GM23338 (cell line): ENCODE measurements at regions not wholly inside any gene's neighbourhood (a gene's known extent, or its start where the extent isn't known, plus 50 kb on each side); places are given as distances from the start of the nearest gene placed in this dataset.

Experiments
- ATAC-seq: fragments of 200-7000 bp; cut with Tn5 transposase; 3 replicates; pipeline ENCODE4 v1.9.1; 2020
- DNase-seq: peaks from one replicate; pipeline ENCODE4 v3.0.0-alpha.2; 2015; ENCODE audit warnings: low spot score
- H2AFZ ChIP-seq: fragments of 200-600 bp; sonication (generic); 2 replicates; pipeline ENCODE4 v1.8.0; 2016; ENCODE audit warnings: antibody characterized with exemption, mild to moderate bottlenecking, moderate library complexity
- H3F3A ChIP-seq: fragments of 200-600 bp; sonication (generic); replicated peaks from 2 replicates; pipeline ENCODE4 v1.8.0; 2017; ENCODE audit warnings: antibody characterized with exemption, mixed run types, low read depth
- H3K27ac ChIP-seq: fragments of 200-600 bp; sonication (generic); 2 replicates; pipeline ENCODE4 v1.6.1; 2016; ENCODE audit warnings: low read depth
- H3K27me3 ChIP-seq: fragments of 200-600 bp; sonication (generic); 2 replicates; pipeline ENCODE4 v1.8.0; 2016; ENCODE audit warnings: mild to moderate bottlenecking, mixed run types, moderate library complexity; ENCODE audit not compliant: insufficient read depth
- H3K36me3 ChIP-seq: fragments of 200-600 bp; sonication (generic); 2 replicates; pipeline ENCODE4 v1.8.0; 2016; ENCODE audit warnings: mild to moderate bottlenecking; ENCODE audit not compliant: insufficient read depth
- H3K4me1 ChIP-seq: fragments of 200-600 bp; sonication (generic); 2 replicates; pipeline ENCODE4 v1.8.0; 2016; ENCODE audit warnings: mild to moderate bottlenecking, moderate library complexity; ENCODE audit not compliant: insufficient read depth
- H3K4me2 ChIP-seq: fragments of 200-600 bp; sonication (generic); 2 replicates; pipeline ENCODE4 v1.7.1; 2017; ENCODE audit warnings: mixed run types
- H3K4me3 ChIP-seq: fragments of 200-600 bp; sonication (generic); 2 replicates; pipeline ENCODE4 v1.6.1; 2016; ENCODE audit warnings: mixed run types
- H3K79me2 ChIP-seq: fragments of 200-600 bp; sonication (generic); replicated peaks from 2 replicates; pipeline ENCODE4 v1.8.0; 2017; ENCODE audit warnings: mild to moderate bottlenecking; ENCODE audit not compliant: insufficient read depth
- H3K9me2 ChIP-seq: fragments of 200-600 bp; sonication (generic); 2 replicates; pipeline ENCODE4 v1.8.0; 2017; ENCODE audit not compliant: insufficient read depth
- H4K20me1 ChIP-seq: fragments of 200-600 bp; sonication (generic); replicated peaks from 2 replicates; pipeline ENCODE4 v1.8.0; 2017; ENCODE audit warnings: mild to moderate bottlenecking; ENCODE audit not compliant: insufficient read depth
- H3K27ac Mint-ChIP-seq: 2 replicates; pipeline ENCODE4 v1.8.0; 2020; ENCODE audit warnings: inconsistent platforms, mild to moderate bottlenecking, moderate library complexity, mixed read lengths
- H3K27me3 Mint-ChIP-seq: 3 replicates; pipeline ENCODE4 v1.8.0; 2022; ENCODE audit warnings: low read depth, mild to moderate bottlenecking, moderate library complexity, mixed read lengths, inconsistent platforms; ENCODE audit not compliant: insufficient read depth, poor library complexity
- H3K36me3 Mint-ChIP-seq: 3 replicates; pipeline ENCODE4 v1.8.0; 2021; ENCODE audit warnings: low read depth, mild to moderate bottlenecking, inconsistent platforms, moderate library complexity, mixed read lengths
- H3K4me1 Mint-ChIP-seq: 3 replicates; pipeline ENCODE4 v1.8.0; 2020; ENCODE audit warnings: mild to moderate bottlenecking, inconsistent platforms, mixed read lengths
- H3K4me3 Mint-ChIP-seq: 3 replicates; pipeline ENCODE4 v1.8.0; 2021; ENCODE audit warnings: moderate library complexity, mild to moderate bottlenecking, inconsistent platforms, mixed read lengths
- H3K9me3 Mint-ChIP-seq: 3 replicates; pipeline ENCODE4 v1.8.0; 2020; ENCODE audit warnings: moderate library complexity, mild to moderate bottlenecking, inconsistent platforms, mixed read lengths
- CREB1 ChIP-seq: fragments of 250-450 bp; sonication (Bioruptor Pico); IDR thresholded peaks from 2 replicates; pipeline ENCODE4 v1.5.0; 2020; ENCODE audit warnings: low read depth, mild to moderate bottlenecking, moderate library complexity
- EZH2 ChIP-seq: fragments of 200-600 bp; sonication (generic); IDR thresholded peaks from one replicate; pipeline ENCODE4 v1.8.0; 2017; ENCODE audit warnings: antibody characterized with exemption, mild to moderate bottlenecking, low read depth; ENCODE audit not compliant: unreplicated experiment
- EZH2phosphoT487 ChIP-seq: fragments of 200-600 bp; sonication (generic); IDR thresholded peaks from one replicate; pipeline ENCODE4 v1.8.1; 2018; ENCODE audit warnings: antibody characterized with exemption; ENCODE audit not compliant: unreplicated experiment
- JUNB ChIP-seq: IDR thresholded peaks from one replicate; pipeline ENCODE4 v1.6.1; 2016; ENCODE audit warnings: antibody characterized with exemption; ENCODE audit not compliant: unreplicated experiment
- REST ChIP-seq: IDR thresholded peaks from one replicate; pipeline ENCODE4 v1.6.1; 2018; ENCODE audit warnings: antibody characterized with exemption; ENCODE audit not compliant: unreplicated experiment
- ZNF462 ChIP-seq: fragments of 250-450 bp; sonication (Bioruptor Pico); IDR thresholded peaks from 2 replicates; pipeline ENCODE4 v1.5.0; 2020; ENCODE audit warnings: mild to moderate bottlenecking, moderate library complexity

GRCh38 chr11:112605093-112605666 is 344.5 kb upstream of the PLET1 start (continued):
- TF ChIP-seq ZNF462 (CRISPR knock-in tag) (no peak), EZH2 (no peak), EZH2phosphoT487 (no peak), CREB1 (no peak)

GRCh38 chr11:112606656-112607055 is 346.0 kb upstream of the PLET1 start:
- Mint-ChIP-seq H3K36me3 (no peaks in the 10 kb centered on the region), H3K9me3 (no peaks in the 10 kb centered on the region), H3K4me1 (peaks cover 6% of the 10 kb centered on the region; the same call in 2 of the 3 replicates), H3K4me3 (no peak overlapping the region), H3K27ac (no peak overlapping the region), H3K27me3 (peaks cover 2% of the 10 kb centered on the region)
- DNase-seq: no peak
- no peaks in the 10 kb centered on the region; the same call in 1 of the 2 replicates for H3K4me1 ChIP-seq
- no peak overlapping the region for H3K4me3 ChIP-seq
- TF ChIP-seq REST: no peak
- TF ChIP-seq EZH2: no peak
- no peak for TF ChIP-seq JUNB
- H3K79me2 ChIP-seq: no peaks in the 10 kb centered on the region
- no peak overlapping the region for H2AFZ ChIP-seq
- peaks cover 8% of the 10 kb centered on the region for H3K9me2 ChIP-seq
- no peaks in the 10 kb centered on the region for H3K36me3 ChIP-seq
- H4K20me1 ChIP-seq: no peaks in the 10 kb centered on the region
- no peak overlapping the region for H3K27ac ChIP-seq
- ATAC-seq: no peak
- no peak overlapping the region for H3K4me2 ChIP-seq
- no peaks in the 10 kb centered on the region for H3F3A ChIP-seq
- no peaks in the 10 kb centered on the region for H3K27me3 ChIP-seq
